SK-N-SH treated with all-trans-retinoic acid at 6 μM for 48 hours (cell line): ENCODE measurements at regions not wholly inside any gene's neighbourhood (a gene's known extent, or its start where the extent isn't known, plus 50 kb on each side); places are given as distances from the start of the nearest gene placed in this dataset.

ENCODE experiments used
- CSDC2 ChIP-seq: fragments of 250-450 bp; sonication (Bioruptor Pico); IDR thresholded peaks from 2 replicates; pipeline ENCODE4 v1.5.0; 2020; ENCODE audit warnings: mild to moderate bottlenecking, moderate library complexity
- RARB ChIP-seq: fragments of 250-450 bp; sonication (Bioruptor Pico); IDR thresholded peaks from 2 replicates; pipeline ENCODE4 v1.8.0; 2021; ENCODE audit warnings: mild to moderate bottlenecking, moderate library complexity
- ZFP3 ChIP-seq: fragments of 250-450 bp; sonication (Bioruptor Pico); IDR thresholded peaks from 2 replicates; pipeline ENCODE4 v1.5.0; 2020; ENCODE audit warnings: mild to moderate bottlenecking, moderate library complexity
- TF ChIP-seq, protein P1 (sequence below): fragments of 250-450 bp; sonication (Bioruptor Pico); IDR thresholded peaks from 2 replicates; pipeline ENCODE4 v1.5.1; 2021; ENCODE audit warnings: mild to moderate bottlenecking, moderate library complexity

DNA sequence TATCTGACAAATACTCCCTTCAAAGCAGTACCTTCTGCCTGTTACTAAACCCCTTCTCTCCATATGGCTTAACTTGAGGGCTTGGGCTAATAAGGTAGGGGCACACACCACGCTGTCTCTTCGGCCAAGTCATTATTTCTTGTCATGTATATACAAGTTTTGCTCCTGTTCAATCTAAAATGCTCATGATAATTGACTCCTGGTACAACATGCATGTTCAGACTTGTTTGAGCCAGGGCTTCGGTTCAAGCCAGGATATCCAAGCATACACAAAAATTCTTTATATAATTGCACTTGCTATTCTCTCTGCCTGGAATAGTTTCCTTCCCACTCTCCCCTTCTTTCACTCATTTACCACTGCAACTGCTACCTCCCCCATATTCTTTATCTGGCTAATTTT, 756.0 kb upstream of the C9orf72 start:
- TF ChIP-seq ZFP3 (CRISPR knock-in tag) (no peak), RARB (CRISPR knock-in tag) (no peak), CSDC2 (CRISPR knock-in tag) (no peak)
- TF ChIP-seq, protein P1, sequence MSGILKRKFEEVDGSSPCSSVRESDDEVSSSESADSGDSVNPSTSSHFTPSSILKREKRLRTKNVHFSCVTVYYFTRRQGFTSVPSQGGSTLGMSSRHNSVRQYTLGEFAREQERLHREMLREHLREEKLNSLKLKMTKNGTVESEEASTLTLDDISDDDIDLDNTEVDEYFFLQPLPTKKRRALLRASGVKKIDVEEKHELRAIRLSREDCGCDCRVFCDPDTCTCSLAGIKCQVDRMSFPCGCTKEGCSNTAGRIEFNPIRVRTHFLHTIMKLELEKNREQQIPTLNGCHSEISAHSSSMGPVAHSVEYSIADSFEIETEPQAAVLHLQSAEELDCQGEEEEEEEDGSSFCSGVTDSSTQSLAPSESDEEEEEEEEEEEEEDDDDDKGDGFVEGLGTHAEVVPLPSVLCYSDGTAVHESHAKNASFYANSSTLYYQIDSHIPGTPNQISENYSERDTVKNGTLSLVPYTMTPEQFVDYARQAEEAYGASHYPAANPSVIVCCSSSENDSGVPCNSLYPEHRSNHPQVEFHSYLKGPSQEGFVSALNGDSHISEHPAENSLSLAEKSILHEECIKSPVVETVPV: no peak
